Thyroid gland (tissue), 4 donors: ENCODE measurements at regions not wholly inside any gene's neighbourhood (a gene's known extent, or its start where the extent isn't known, plus 50 kb on each side); places are given as distances from the start of the nearest gene placed in this dataset.

Experiments
- DNase-seq, 2 donors: peaks; one replicate each; pipeline ENCODE4 v3.0.0-alpha.2; 2019
- H3K27ac ChIP-seq, 3 donors: fragments of 200-600 bp; sonication (generic); 1 replicate in 2 of 3; 2 replicates in 1 of 3; pipeline ENCODE4 v1.5.1; 2016 to 2019; ENCODE audit warnings: mild to moderate bottlenecking in 1 of 3, moderate library complexity in 1 of 3
- H3K27me3 ChIP-seq: fragments of 200-600 bp; sonication (generic); one replicate; pipeline ENCODE4 v1.5.1; 2019
- H3K36me3 ChIP-seq, 2 donors: fragments of 200-600 bp; sonication (generic); one replicate each; pipeline ENCODE4 v1.5.1; 2016 to 2019
- H3K4me1 ChIP-seq, 2 donors: fragments of 200-600 bp; sonication (generic); one replicate each; pipeline ENCODE4 v1.5.1; 2017 to 2019
- H3K4me3 ChIP-seq, 3 donors: fragments of 200-600 bp; sonication (generic); replicated peaks in 1 of 3; 1 replicate in 2 of 3; 2 replicates in 1 of 3; pipeline ENCODE4 v1.5.1; 2016; ENCODE audit warnings: mild to moderate bottlenecking in 1 of 3
- H3K9me3 ChIP-seq: fragments of 200-600 bp; sonication (generic); one replicate; pipeline ENCODE4 v1.5.1; 2017
- POLR2A ChIP-seq, 2 donors: fragments of 450-650 bp; IDR thresholded peaks; one replicate each; pipeline ENCODE4 v1.6.1; 2017; ENCODE audit warnings: antibody characterized with exemption in 2 of 2, mild to moderate bottlenecking in 2 of 2, moderate library complexity in 1 of 2
- WGBS, 2 donors: methylation state at CpG; one replicate each; pipeline ENCODE4 v1.1.5; 2017; 5-methylcytosine and 5-hydroxymethylcytosine counted together
- intact Hi-C: fragments of 100-400 bp; cut with DNase I; formaldehyde crosslinking; loops from one replicate; pipeline ENCODE4 v1.15.1; 2023
- TF ChIP-seq, protein P1 (sequence below), 6 experiments: fragments of 200-600 bp in 3 of 6; fragments of 450-650 bp in 3 of 6; sonication (generic) in 3 of 6; IDR thresholded peaks; one replicate each; pipeline ENCODE4 v1.5.1; 2016 to 2019; ENCODE audit warnings: antibody characterized with exemption in 6 of 6, mild to moderate bottlenecking in 2 of 6, inconsistent platforms in 1 of 6, moderate library complexity in 1 of 6

DNA sequence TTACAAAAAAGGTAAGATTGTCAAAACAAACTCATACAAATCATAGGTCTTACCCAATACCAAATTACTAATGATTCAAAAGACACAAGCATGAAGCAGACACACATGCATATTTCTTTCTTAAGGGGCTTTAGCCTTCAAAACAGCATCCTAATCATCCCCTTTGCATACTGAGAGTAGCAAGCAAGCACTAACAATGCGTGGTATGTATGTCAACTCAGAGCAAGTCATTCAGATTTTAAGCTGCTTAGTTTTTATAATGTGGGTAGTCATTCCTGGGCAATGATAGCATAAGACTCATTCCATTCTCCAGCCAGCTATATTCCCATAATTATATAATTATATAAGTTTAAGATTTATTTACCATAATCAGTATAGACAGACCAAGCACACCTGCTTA lies 219.6 kb downstream of the DKK2 start:
- TF ChIP-seq POLR2A (IDR thresholded peaks at IDR 0.05): no peak
- TF ChIP-seq, protein P1, sequence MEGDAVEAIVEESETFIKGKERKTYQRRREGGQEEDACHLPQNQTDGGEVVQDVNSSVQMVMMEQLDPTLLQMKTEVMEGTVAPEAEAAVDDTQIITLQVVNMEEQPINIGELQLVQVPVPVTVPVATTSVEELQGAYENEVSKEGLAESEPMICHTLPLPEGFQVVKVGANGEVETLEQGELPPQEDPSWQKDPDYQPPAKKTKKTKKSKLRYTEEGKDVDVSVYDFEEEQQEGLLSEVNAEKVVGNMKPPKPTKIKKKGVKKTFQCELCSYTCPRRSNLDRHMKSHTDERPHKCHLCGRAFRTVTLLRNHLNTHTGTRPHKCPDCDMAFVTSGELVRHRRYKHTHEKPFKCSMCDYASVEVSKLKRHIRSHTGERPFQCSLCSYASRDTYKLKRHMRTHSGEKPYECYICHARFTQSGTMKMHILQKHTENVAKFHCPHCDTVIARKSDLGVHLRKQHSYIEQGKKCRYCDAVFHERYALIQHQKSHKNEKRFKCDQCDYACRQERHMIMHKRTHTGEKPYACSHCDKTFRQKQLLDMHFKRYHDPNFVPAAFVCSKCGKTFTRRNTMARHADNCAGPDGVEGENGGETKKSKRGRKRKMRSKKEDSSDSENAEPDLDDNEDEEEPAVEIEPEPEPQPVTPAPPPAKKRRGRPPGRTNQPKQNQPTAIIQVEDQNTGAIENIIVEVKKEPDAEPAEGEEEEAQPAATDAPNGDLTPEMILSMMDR (IDR thresholded peaks at IDR 0.05): no peak
- no peak for DNase-seq
- H3K27me3 ChIP-seq: no peaks in the 10 kb centered on the region
- intact Hi-C loops: no loop called here
- 66 to 80% methylated on average over 1 of the region's 1 CpG for WGBS, 2 donors
- no peaks in the 10 kb centered on the region for H3K9me3 ChIP-seq
- H3K36me3 ChIP-seq: no peaks in the 10 kb centered on the region
- no peaks in the 10 kb centered on the region for H3K4me1 ChIP-seq
- no peak overlapping the region for H3K4me3 ChIP-seq
- H3K27ac ChIP-seq: no peak overlapping the region

DNA sequence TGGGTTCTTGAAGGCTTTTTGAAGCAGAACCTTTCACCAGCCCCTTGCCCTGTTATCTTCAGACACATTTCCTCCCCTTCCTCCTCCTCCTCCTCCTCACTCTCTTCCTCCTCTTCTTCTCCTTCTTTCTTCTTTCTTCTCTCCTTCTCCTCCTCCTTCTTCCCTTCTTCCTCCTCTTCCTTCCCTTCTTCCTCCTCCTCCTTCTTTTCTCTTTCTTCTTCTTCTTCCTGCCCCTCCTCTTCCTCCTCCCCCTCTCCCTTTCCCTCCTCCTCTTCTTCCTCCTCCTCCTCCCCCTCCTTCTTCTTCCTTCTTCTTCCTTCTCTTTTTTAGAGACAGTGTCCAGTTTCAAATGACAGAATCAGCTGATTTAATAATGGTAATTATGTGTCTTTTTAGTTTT lies 226.0 kb downstream of the DKK2 start:
- no peak overlapping the region for H3K27ac ChIP-seq
- H3K9me3 ChIP-seq: no peaks in the 10 kb centered on the region
- no peaks in the 10 kb centered on the region for H3K27me3 ChIP-seq
- no peak overlapping the region for H3K4me3 ChIP-seq
- DNase-seq: no peak
- TF ChIP-seq, protein P1 (IDR thresholded peaks at IDR 0.05): no peak
- no peak for TF ChIP-seq POLR2A (IDR thresholded peaks at IDR 0.05)
- intact Hi-C loops: no loop called here
- H3K36me3 ChIP-seq: no peaks in the 10 kb centered on the region
- H3K4me1 ChIP-seq: no peaks in the 10 kb centered on the region

DNA sequence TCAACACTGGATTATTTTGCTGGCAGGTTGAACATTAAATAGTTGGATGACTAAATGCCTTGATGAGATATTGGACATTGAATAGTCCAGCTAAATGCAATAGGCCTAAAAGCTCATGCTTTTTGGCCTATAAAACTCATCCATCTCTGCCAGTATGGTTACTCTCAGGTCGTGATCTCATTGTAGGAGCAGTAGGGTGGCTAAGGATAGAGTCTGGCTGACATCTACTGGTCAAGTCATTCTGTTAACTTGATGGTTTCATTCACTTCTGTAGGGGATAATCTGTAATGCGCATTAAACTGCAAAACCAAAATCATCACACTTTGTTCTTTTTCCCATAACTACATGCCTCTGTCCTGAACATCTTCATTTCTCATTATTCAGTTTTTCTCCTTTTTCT lies 227.0 kb downstream of the DKK2 start:
- Histone ChIP-seq H3K27ac (no peak overlapping the region), H3K9me3 (no peaks in the 10 kb centered on the region), H3K4me1 (no peaks in the 10 kb centered on the region), H3K4me3 (no peak overlapping the region), H3K36me3 (no peaks in the 10 kb centered on the region), H3K27me3 (no peaks in the 10 kb centered on the region)
- WGBS, 2 donors: 52 to 61% methylated on average over 2 of the region's 2 CpGs
- DNase-seq: no peak
- intact Hi-C loops: no loop called here
- no peak for TF ChIP-seq POLR2A (IDR thresholded peaks at IDR 0.05)
- TF ChIP-seq, protein P1 (IDR thresholded peaks at IDR 0.05): no peak

DNA sequence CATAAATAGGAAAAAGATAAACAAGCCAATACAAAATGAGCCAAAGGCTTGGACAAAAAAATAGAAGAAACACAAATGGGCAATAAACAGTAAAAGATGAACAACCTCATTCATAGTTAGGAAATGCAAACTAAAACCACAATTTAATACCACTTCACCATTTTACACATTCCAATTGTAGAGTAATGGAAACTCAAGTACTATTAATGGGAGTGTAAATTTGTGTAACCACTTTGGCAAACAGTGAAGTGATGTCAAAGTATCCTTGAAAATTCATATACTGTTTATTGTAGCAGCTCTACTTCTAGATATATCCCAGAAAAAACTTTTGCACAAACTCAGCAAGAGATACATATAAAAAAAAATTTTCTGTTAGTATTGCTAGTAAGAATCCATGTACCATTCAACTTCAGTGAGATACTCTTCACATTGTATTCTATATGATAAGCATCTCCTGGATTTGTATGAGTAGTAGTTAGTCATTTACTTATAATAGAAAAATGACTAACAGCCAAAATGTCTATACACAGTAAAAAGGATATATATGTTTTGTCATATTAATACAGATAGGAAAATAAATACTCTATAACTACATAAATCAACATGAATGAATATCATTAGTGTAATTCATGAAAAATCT lies 229.8 kb downstream of the DKK2 start:
- no peak overlapping the region for H3K27ac ChIP-seq
- intact Hi-C loops: no loop called here
- H3K9me3 ChIP-seq: no peaks in the 10 kb centered on the region
- TF ChIP-seq POLR2A (IDR thresholded peaks at IDR 0.05): no peak
- H3K27me3 ChIP-seq: no peaks in the 10 kb centered on the region
- H3K4me3 ChIP-seq: no peak overlapping the region
- no peaks in the 10 kb centered on the region for H3K36me3 ChIP-seq
- no peak for DNase-seq
- no peaks in the 10 kb centered on the region for H3K4me1 ChIP-seq

DNA sequence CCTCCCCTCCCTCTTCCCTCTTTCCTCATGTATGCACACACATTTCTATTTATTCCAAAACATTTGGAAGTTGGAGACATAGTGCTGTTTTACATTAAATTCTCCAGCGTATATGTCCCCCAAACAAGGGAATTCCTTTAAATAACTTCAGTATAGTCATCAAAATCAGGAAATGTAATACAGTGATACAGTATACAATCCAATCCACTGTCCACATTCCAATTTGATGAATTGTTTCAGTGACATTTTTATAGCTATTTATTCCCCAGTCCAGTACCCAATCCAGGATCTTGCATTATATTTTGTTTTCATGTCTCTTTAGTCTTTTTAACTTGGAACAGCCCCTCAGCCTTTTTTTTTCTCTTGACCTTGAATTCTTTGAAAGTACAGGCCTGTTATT lies 233.0 kb downstream of the DKK2 start:
- H3K9me3 ChIP-seq: no peaks in the 10 kb centered on the region
- H3K27ac ChIP-seq: no peak overlapping the region
- no peak for DNase-seq
- TF ChIP-seq, protein P1 (IDR thresholded peaks at IDR 0.05): no peak
- no peak for TF ChIP-seq POLR2A (IDR thresholded peaks at IDR 0.05)
- no peaks in the 10 kb centered on the region for H3K4me1 ChIP-seq
- H3K4me3 ChIP-seq: no peak overlapping the region
- 68 to 86% methylated on average over 1 of the region's 1 CpG for WGBS, 2 donors
- no peaks in the 10 kb centered on the region for H3K27me3 ChIP-seq
- intact Hi-C loops: no loop called here
- no peaks in the 10 kb centered on the region for H3K36me3 ChIP-seq

DNA sequence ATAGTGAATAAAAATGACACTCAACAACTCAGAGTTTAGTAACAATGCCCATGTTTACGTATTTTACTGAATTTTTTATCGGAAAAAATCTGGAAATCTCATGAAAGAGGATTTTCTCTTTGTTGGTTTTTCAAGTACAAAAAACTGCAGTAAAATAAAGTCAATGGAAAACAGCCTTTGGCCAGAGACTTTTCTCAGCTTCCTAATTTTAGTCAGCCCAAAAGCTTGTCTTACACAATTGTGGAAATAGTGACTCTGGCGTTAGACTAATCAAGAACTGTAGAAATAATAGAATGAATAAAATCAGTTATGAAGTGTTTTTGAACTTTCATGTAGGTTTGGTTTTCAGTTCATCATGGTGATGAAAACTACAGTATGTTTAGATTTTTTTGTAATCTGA lies 234.7 kb downstream of the DKK2 start:
- H3K4me3 ChIP-seq: no peak overlapping the region
- no peaks in the 10 kb centered on the region for H3K9me3 ChIP-seq
- intact Hi-C loops: no loop called here
- TF ChIP-seq, protein P1 (IDR thresholded peaks at IDR 0.05): no peak
- TF ChIP-seq POLR2A (IDR thresholded peaks at IDR 0.05): no peak
- WGBS, 2 donors: 86 to 92% methylated on average over 3 of the region's 3 CpGs
- no peaks in the 10 kb centered on the region for H3K27me3 ChIP-seq
- no peaks in the 10 kb centered on the region for H3K36me3 ChIP-seq
- no peak overlapping the region for H3K27ac ChIP-seq
- no peaks in the 10 kb centered on the region for H3K4me1 ChIP-seq
- DNase-seq: no peak
